Panc1 (cell line): ENCODE measurements at regions not wholly inside any gene's neighbourhood (a gene's known extent, or its start where the extent isn't known, plus 50 kb on each side); places are given as distances from the start of the nearest gene placed in this dataset.

ENCODE experiments used
- ATAC-seq: fragments of 200-7000 bp; cut with Tn5 transposase; 2 replicates; pipeline ENCODE4 v1.9.1; 2020; ENCODE audit warnings: mild to moderate bottlenecking, moderate library complexity
- BruUV-seq: library from RNA; stranded (reverse); fragments of 400-500 nt; replicated peaks from 2 replicates; lab custom pipeline; 2021; lab: Mats Ljungman, UMichigan
- CTCF ChIA-PET: fragments of 300-600 bp; sonication (Branson Sonifier 250); formaldehyde crosslinking; loops from one replicate; lab custom pipeline; 2022; ENCODE audit warnings: antibody characterized with exemption; lab: Charles Lee
- POLR2A ChIA-PET: fragments of 300-600 bp; sonication (Branson Sonifier 250); formaldehyde crosslinking; loops from one replicate; lab custom pipeline; 2022; ENCODE audit warnings: antibody characterized with exemption; lab: Charles Lee
- DNase-seq: peaks from one replicate; pipeline ENCODE4 v3.0.0-alpha.2; 2010; ENCODE audit warnings: low read depth, low spot score
- H3K27ac ChIP-seq: 2 replicates; pipeline ENCODE4 v1.5.1; 2011; ENCODE audit warnings: mild to moderate bottlenecking, low read length, inconsistent platforms
- H3K27me3 ChIP-seq: fragments of 200-500 bp; sonication (Bioruptor generic); 2 replicates; pipeline ENCODE4 v1.6.0; 2014; ENCODE audit warnings: low read length, inconsistent platforms; ENCODE audit not compliant: control insufficient read depth, insufficient read depth
- H3K36me3 ChIP-seq: fragments of 200-500 bp; sonication (Bioruptor generic); 2 replicates; pipeline ENCODE4 v1.5.1; 2014; ENCODE audit warnings: inconsistent platforms, mild to moderate bottlenecking, low read length, moderate library complexity; ENCODE audit not compliant: control insufficient read depth, insufficient read depth
- H3K4me1 ChIP-seq: 2 replicates; pipeline ENCODE4 v1.5.1; 2011; ENCODE audit warnings: inconsistent platforms, mild to moderate bottlenecking, low read length, moderate library complexity; ENCODE audit not compliant: control insufficient read depth, insufficient read depth
- H3K4me3 ChIP-seq, 2 experiments: 2 replicates each; pipeline ENCODE4 v1.5.1; 2011 to 2012; ENCODE audit warnings: low read depth in 2 of 2, low read length in 2 of 2, mild to moderate bottlenecking in 2 of 2, inconsistent platforms in 1 of 2, moderate library complexity in 1 of 2
- H3K9me3 ChIP-seq: fragments of 200-500 bp; sonication (Bioruptor generic); 2 replicates; pipeline ENCODE4 v1.5.1; 2014; ENCODE audit warnings: low read depth, mild to moderate bottlenecking, inconsistent platforms, low read length, moderate library complexity; ENCODE audit not compliant: control insufficient read depth, insufficient read depth
- CTCF ChIP-seq: fragments of 450-650 bp; IDR thresholded peaks from 2 replicates; pipeline ENCODE4 v1.5.1; 2017; ENCODE audit warnings: mild to moderate bottlenecking
- POLR2AphosphoS5 ChIP-seq: IDR thresholded peaks from 2 replicates; pipeline ENCODE4 v1.6.1; 2012; ENCODE audit warnings: mild to moderate bottlenecking, low read depth, low read length, moderate library complexity
- REST ChIP-seq, 2 experiments: IDR thresholded peaks; 2 replicates each; pipeline ENCODE4 v1.6.1; 2011 to 2012; ENCODE audit warnings: low read depth in 2 of 2, control low read depth in 1 of 2, low read length in 1 of 2, mild to moderate bottlenecking in 1 of 2, moderate library complexity in 1 of 2; ENCODE audit not compliant: insufficient read depth in 1 of 2
- SIN3A ChIP-seq: IDR thresholded peaks from 2 replicates; pipeline ENCODE4 v1.6.1; 2012; ENCODE audit warnings: low read depth, mild to moderate bottlenecking, low read length, moderate library complexity, borderline replicate concordance; ENCODE audit not compliant: insufficient read depth
- TCF7L2 ChIP-seq: IDR thresholded peaks from 2 replicates; pipeline ENCODE4 v1.6.1; 2011; ENCODE audit warnings: mild to moderate bottlenecking, low read depth, low read length, inconsistent platforms
- in situ Hi-C: cut with HindIII; loops from 2 replicates; pipeline ENCODE4 v1.10.0; 2016; ENCODE audit warnings: low sequenced_read_pairs, low pct_unique_long_range_greater_than_20kb
- intact Hi-C: fragments of 100-400 bp; cut with micrococcal nuclease; formaldehyde crosslinking; loops from one replicate; pipeline ENCODE4 v1.10.0; 2022; ENCODE audit not compliant: unreplicated experiment

GRCh38 chr20:58054780-58055373, 173.6 kb downstream of the ANKRD60 start:
- Histone ChIP-seq H3K27me3 (no peaks in the 10 kb centered on the region), H3K9me3 (peaks cover 5% of the 10 kb centered on the region; the same call in 1 of the 2 replicates), H3K4me3 (no peak overlapping the region), H3K27ac (no peak overlapping the region), H3K4me1 (no peaks in the 10 kb centered on the region), H3K36me3 (no peaks in the 10 kb centered on the region)
- intact Hi-C loops (no loop called here), in situ Hi-C loops (no loop called here)
- POLR2A ChIA-PET, result no interaction called here
- CTCF ChIA-PET, result no interaction called here
- BruUV-seq, result no TSS peak
- no peak for TF ChIP-seq CTCF
- no peak for TF ChIP-seq POLR2AphosphoS5
- no peak for TF ChIP-seq REST (IDR thresholded peaks at IDR 0.05; ENCODE audit: insufficient read depth in 1 of 2, low read depth in 2 of 2, low read length in 1 of 2)
- DNase-seq, result no peak
- ATAC-seq, result no peak

- no peak for ATAC-seq
These were observed 174.2 kb downstream of the ANKRD60 start for GRCh38 chr20:58054082-58054779.

More at GRCh38 chr20:58054082-58054779, 174.2 kb downstream of the ANKRD60 start:
- H3K27ac ChIP-seq, result no peak overlapping the region
- in situ Hi-C loops (no loop called here), intact Hi-C loops (no loop called here)
- DNase-seq, result no peak
- no peaks in the 10 kb centered on the region for H3K36me3 ChIP-seq
- no peaks in the 10 kb centered on the region for H3K4me1 ChIP-seq
- H3K9me3 ChIP-seq, result peaks cover 5% of the 10 kb centered on the region; the same call in 1 of the 2 replicates
- CTCF ChIA-PET, result no interaction called here
- TF ChIP-seq SIN3A (no peak), POLR2AphosphoS5 (no peak), TCF7L2 (no peak), CTCF (no peak), REST (IDR thresholded peaks at IDR 0.05; ENCODE audit: insufficient read depth in 1 of 2, low read depth in 2 of 2, low read length in 1 of 2) (no peak)
- POLR2A ChIA-PET, result no interaction called here
- no peaks in the 10 kb centered on the region for H3K27me3 ChIP-seq
- no peak overlapping the region for H3K4me3 ChIP-seq
- BruUV-seq, result no TSS peak
